ENCODE measurements at regions not wholly inside any gene's neighbourhood (a gene's known extent, or its start where the extent isn't known, plus 50 kb on each side); places are given as distances from the start of the nearest gene placed in this dataset.

GRCh38 chr4:137448402-137448801 is 83.9 kb downstream of the PCDH18 start:
- no peak for TF ChIP-seq EZH2phosphoT487 (conservative IDR thresholded peaks at IDR 0.05; ENCODE audit: low read length)
- TF ChIP-seq CTCF (IDR thresholded peaks at IDR 0.05; ENCODE audit: insufficient read depth, low read length, poor library complexity, severe bottlenecking): no peak

Data from SU-DHL-6 (cell line).